SU-DHL-6 (cell line): ENCODE measurements at regions not wholly inside any gene's neighbourhood (a gene's known extent, or its start where the extent isn't known, plus 50 kb on each side); places are given as distances from the start of the nearest gene placed in this dataset.

Experiments used
- H2AFZ ChIP-seq: fragments of 200-600 bp; sonication (generic); 2 replicates; pipeline ENCODE4 v1.6.1; 2014; ENCODE audit warnings: low read depth, mild to moderate bottlenecking, moderate library complexity, mixed read lengths, antibody characterized with exemption, low read length; ENCODE audit not compliant: severe bottlenecking
- H3F3A ChIP-seq: fragments of 200-600 bp; shearing (Covaris generic); 2 replicates; pipeline ENCODE4 v1.6.0; 2016; ENCODE audit warnings: antibody characterized with exemption, mild to moderate bottlenecking; ENCODE audit not compliant: insufficient read depth
- H3K27ac ChIP-seq: fragments of 200-600 bp; sonication (generic); 2 replicates; pipeline ENCODE4 v1.5.1; 2016; ENCODE audit warnings: low read depth, mild to moderate bottlenecking, low read length, moderate library complexity, mixed read lengths
- H3K27me3 ChIP-seq: fragments of 200-600 bp; sonication (generic), shearing (Covaris generic); 2 replicates; pipeline ENCODE4 v1.6.0; 2014; ENCODE audit warnings: mild to moderate bottlenecking, low read length
- H3K36me3 ChIP-seq: fragments of 200-600 bp; sonication (generic); 2 replicates; pipeline ENCODE4 v1.6.1; 2014; ENCODE audit warnings: mild to moderate bottlenecking, low read length, mixed read lengths
- H3K4me2 ChIP-seq: fragments of 300-600, 200-600 bp; shearing (Covaris generic), sonication (generic); 2 replicates; pipeline ENCODE4 v1.6.0; 2014; ENCODE audit warnings: low read length, low read depth, mild to moderate bottlenecking; ENCODE audit not compliant: poor library complexity, severe bottlenecking
- H3K4me3 ChIP-seq: fragments of 200-600 bp; sonication (generic); 2 replicates; pipeline ENCODE4 v1.5.1; 2014; ENCODE audit warnings: antibody characterized with exemption, low read length, mild to moderate bottlenecking, mixed read lengths; ENCODE audit not compliant: insufficient read depth, poor library complexity, severe bottlenecking
- H3K79me2 ChIP-seq: fragments of 200-600 bp; sonication (generic); 2 replicates; pipeline ENCODE4 v1.6.1; 2014; ENCODE audit warnings: mild to moderate bottlenecking, low read length, moderate library complexity; ENCODE audit not compliant: insufficient read depth
- H3K9ac ChIP-seq: fragments of 200-600 bp; sonication (generic); 2 replicates; pipeline ENCODE4 v1.7.0; 2014; ENCODE audit warnings: mild to moderate bottlenecking, low read length
- H3K9me2 ChIP-seq: fragments of 200-600 bp; sonication (generic); replicated peaks from 2 replicates; pipeline ENCODE4 v1.6.1; 2014; ENCODE audit warnings: low read length; ENCODE audit not compliant: insufficient read depth
- H3K9me3 ChIP-seq: fragments of 200-600 bp; sonication (generic); 2 replicates; pipeline ENCODE4 v1.6.1; 2014; ENCODE audit warnings: low read length, mixed read lengths; ENCODE audit not compliant: insufficient read depth
- H4K20me1 ChIP-seq: fragments of 200-600 bp; sonication (generic); 2 replicates; pipeline ENCODE4 v1.6.1; 2014; ENCODE audit warnings: low read depth, mild to moderate bottlenecking, antibody characterized with exemption, low read length, moderate library complexity, mixed read lengths
- EZH2phosphoT487 ChIP-seq: fragments of 200-600 bp; sonication (generic), shearing (Covaris generic); conservative IDR thresholded peaks from 2 replicates; pipeline ENCODE4 v1.6.1; 2018; ENCODE audit warnings: mild to moderate bottlenecking, antibody characterized with exemption, low read length, moderate library complexity, mixed read lengths
- TF ChIP-seq, protein P1 (sequence below): fragments of 200-600 bp; sonication (generic); IDR thresholded peaks from one replicate; pipeline ENCODE4 v1.5.1; 2017; ENCODE audit warnings: antibody characterized with exemption, mild to moderate bottlenecking, low read length, moderate library complexity; ENCODE audit not compliant: insufficient read depth, poor library complexity, severe bottlenecking

DNA sequence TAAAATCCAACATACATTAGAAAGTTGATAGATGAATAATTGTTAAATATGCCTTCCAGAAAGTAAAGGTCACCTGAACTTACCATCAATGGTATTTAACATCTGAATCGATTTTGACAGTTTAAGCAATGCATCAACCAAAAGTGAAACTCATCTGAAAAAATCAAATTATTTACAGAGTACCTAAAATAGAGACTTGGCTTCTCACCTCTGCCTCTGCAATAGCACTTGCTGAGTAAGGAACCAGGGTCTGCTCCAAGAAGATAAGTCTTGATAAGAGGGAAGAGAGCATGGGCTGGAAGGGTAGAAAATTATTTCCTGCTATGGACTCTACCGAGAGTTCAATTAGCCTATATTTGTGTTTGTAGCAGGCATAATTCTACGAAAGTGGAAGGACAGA is 868.3 kb downstream of the STIM2 start:
- Histone ChIP-seq H3K27me3 (no peaks in the 10 kb centered on the region), H3K9me2 (no peaks in the 10 kb centered on the region), H3K9me3 (no peaks in the 10 kb centered on the region), H3K4me3 (no peak overlapping the region), H3K36me3 (peaks cover 3% of the 10 kb centered on the region; the same call in 1 of the 2 replicates), H2AFZ (no peak overlapping the region), H4K20me1 (no peaks in the 10 kb centered on the region), H3K27ac (no peak overlapping the region), H3K79me2 (no peaks in the 10 kb centered on the region), H3K4me2 (no peak overlapping the region), H3K9ac (no peak overlapping the region), H3F3A (no peaks in the 10 kb centered on the region)
- TF ChIP-seq EZH2phosphoT487 = no peak
- TF ChIP-seq, protein P1, sequence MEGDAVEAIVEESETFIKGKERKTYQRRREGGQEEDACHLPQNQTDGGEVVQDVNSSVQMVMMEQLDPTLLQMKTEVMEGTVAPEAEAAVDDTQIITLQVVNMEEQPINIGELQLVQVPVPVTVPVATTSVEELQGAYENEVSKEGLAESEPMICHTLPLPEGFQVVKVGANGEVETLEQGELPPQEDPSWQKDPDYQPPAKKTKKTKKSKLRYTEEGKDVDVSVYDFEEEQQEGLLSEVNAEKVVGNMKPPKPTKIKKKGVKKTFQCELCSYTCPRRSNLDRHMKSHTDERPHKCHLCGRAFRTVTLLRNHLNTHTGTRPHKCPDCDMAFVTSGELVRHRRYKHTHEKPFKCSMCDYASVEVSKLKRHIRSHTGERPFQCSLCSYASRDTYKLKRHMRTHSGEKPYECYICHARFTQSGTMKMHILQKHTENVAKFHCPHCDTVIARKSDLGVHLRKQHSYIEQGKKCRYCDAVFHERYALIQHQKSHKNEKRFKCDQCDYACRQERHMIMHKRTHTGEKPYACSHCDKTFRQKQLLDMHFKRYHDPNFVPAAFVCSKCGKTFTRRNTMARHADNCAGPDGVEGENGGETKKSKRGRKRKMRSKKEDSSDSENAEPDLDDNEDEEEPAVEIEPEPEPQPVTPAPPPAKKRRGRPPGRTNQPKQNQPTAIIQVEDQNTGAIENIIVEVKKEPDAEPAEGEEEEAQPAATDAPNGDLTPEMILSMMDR = no peak

DNA sequence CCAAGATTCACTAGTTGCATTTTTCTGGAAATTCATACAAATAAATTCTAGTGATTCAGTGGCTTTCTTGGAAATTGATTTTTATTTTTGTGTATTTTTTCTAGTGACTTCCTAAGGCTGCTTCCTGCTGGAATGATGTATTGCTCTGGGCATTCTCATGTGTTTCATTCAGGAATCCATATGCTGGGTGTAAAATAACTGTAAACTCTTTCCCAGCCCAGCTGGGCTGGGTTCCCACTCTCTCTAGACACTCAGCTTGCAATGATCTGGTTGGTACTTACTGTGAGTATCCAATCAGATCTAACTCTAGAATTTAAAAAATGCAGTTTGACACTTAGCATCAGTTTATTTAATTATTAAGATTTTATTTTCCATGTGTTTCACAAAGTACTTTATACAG is 882.2 kb downstream of the STIM2 start:
- Histone ChIP-seq H3K4me2 (no peak overlapping the region), H3F3A (no peaks in the 10 kb centered on the region), H3K27me3 (no peaks in the 10 kb centered on the region), H3K9me3 (no peaks in the 10 kb centered on the region), H3K36me3 (no peaks in the 10 kb centered on the region), H3K27ac (no peak overlapping the region), H3K9me2 (no peaks in the 10 kb centered on the region), H3K4me3 (no peak overlapping the region), H3K9ac (no peak overlapping the region), H3K79me2 (no peaks in the 10 kb centered on the region), H4K20me1 (no peaks in the 10 kb centered on the region), H2AFZ (no peak overlapping the region)
- TF ChIP-seq, protein P1 = no peak
- no peak for TF ChIP-seq EZH2phosphoT487

DNA sequence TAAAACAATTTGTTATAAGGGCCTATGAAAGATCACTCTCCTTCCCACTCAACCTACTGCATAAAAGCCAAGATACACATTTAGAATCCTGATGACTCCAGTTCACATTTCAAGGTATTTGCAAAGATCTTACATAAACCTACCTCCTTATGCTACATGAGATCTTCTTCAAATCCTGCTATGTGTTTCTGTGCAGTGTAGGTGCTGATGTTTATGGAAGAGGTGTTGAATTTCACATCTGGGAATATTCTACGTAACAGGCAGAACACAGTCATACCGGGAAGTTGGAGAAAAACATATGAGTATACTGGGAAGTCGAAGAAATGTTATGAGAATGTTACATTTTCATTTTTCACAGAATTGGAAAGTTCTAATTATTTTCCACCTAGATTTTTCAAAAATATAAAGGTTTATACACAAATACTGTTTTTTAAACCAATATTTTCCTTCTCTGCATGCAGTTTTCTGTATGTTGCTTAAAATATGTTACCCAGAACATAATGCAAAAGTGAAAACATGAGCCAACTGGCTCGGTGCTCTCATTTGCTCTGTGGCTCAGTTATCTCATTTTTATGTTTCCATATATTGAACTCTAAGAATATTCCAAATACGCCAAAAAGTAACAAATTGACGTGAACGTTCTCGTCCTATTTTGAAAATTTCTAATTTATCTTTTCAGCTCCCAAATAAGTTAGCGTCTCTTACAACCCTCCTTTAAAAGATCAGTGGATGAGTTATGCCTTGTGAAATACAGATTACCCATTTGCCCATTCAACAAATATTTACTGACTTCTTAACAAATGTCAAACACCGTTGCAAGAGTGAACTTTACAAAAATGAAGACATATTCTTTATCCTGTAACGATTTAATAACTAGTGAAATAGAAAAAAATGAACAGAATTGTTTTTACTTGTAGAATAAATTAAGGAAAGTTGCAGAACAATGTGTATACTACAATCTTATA is 899.3 kb downstream of the STIM2 start:
- H3K4me3 ChIP-seq = no peak overlapping the region
- H3K9me3 ChIP-seq = no peaks in the 10 kb centered on the region
- H3K27ac ChIP-seq = no peak overlapping the region
- TF ChIP-seq, protein P1 = no peak
- TF ChIP-seq EZH2phosphoT487 = no peak
- no peaks in the 10 kb centered on the region for H4K20me1 ChIP-seq
- no peaks in the 10 kb centered on the region for H3F3A ChIP-seq
- no peaks in the 10 kb centered on the region for H3K27me3 ChIP-seq
- H3K79me2 ChIP-seq = no peaks in the 10 kb centered on the region
- H3K4me2 ChIP-seq = no peak overlapping the region
- H2AFZ ChIP-seq = no peak overlapping the region
- H3K9ac ChIP-seq = no peak overlapping the region
- no peaks in the 10 kb centered on the region for H3K36me3 ChIP-seq
- no peaks in the 10 kb centered on the region for H3K9me2 ChIP-seq
